ENCODE measurements at regions not wholly inside any gene's neighbourhood (a gene's known extent, or its start where the extent isn't known, plus 50 kb on each side); places are given as distances from the start of the nearest gene placed in this dataset.

GRCh38 chr9:87148331-87149104 lies 201.2 kb upstream of the GAS1 start:
- no peaks in the 10 kb centered on the region for H3K36me3 ChIP-seq
- DNase-seq (ENCODE audit: extremely low spot score) = peak; percentile 96
- peaks cover 9 to 21% (median 17%) of the 10 kb centered on the region in 4 donors for H3K4me1 ChIP-seq
- 14% methylated on average over 27 of the region's 49 CpGs for WGBS
- TF ChIP-seq EP300 (IDR thresholded peaks at IDR 0.05) (no peak), CTCF (IDR thresholded peaks at IDR 0.05) (peak in 2 of 3 experiments; percentile 23 to 34), POLR2AphosphoS5 (IDR thresholded peaks at IDR 0.05) (peak; percentile 55 to 70)
- peak overlapping the region; percentile 83 to 90 (median 88) for H3K27ac ChIP-seq (replicated peaks in 1 of 4)
- intact Hi-C loops (cut with DNase I) = no loop called here
- peak overlapping the region; percentile 47 to 59 (median 52) for H3K4me3 ChIP-seq
- no peaks in the 10 kb centered on the region for H3K9me3 ChIP-seq
- H3K27me3 ChIP-seq = no peaks in the 10 kb centered on the region

GRCh38 chr9:87149799-87150198 lies 202.5 kb upstream of the GAS1 start:
- intact Hi-C loops (cut with DNase I) = no loop called here
- 75% methylated on average over 4 of the region's 4 CpGs for WGBS
- no peak for DNase-seq (ENCODE audit: extremely low spot score)
- no peak for TF ChIP-seq POLR2AphosphoS5 (IDR thresholded peaks at IDR 0.05)
- TF ChIP-seq POLR2A (IDR thresholded peaks at IDR 0.05; ENCODE audit: low read depth) = no peak
- no peak for TF ChIP-seq CTCF (IDR thresholded peaks at IDR 0.05)
- no peak for TF ChIP-seq EP300 (IDR thresholded peaks at IDR 0.05)
- no peak overlapping the region for H3K4me3 ChIP-seq
- peaks cover 9 to 21% (median 17%) of the 10 kb centered on the region in 4 donors for H3K4me1 ChIP-seq
- H3K27ac ChIP-seq (replicated peaks in 1 of 4) = peak overlapping the region in 1 of 4 donors; percentile 90
- H3K27me3 ChIP-seq = no peaks in the 10 kb centered on the region
- no peaks in the 10 kb centered on the region for H3K9me3 ChIP-seq
- H3K36me3 ChIP-seq = no peaks in the 10 kb centered on the region

GRCh38 chr9:87152256-87152655 lies 204.9 kb upstream of the GAS1 start:
- Histone ChIP-seq H3K36me3 (no peaks in the 10 kb centered on the region), H3K4me1 (peaks cover 9 to 21% (median 17%) of the 10 kb centered on the region in 4 donors), H3K27ac (replicated peaks in 1 of 4) (no peak overlapping the region), H3K27me3 (no peaks in the 10 kb centered on the region), H3K9me3 (no peaks in the 10 kb centered on the region), H3K4me3 (no peak overlapping the region)
- 74% methylated on average over 8 of the region's 8 CpGs for WGBS
- intact Hi-C loops (cut with DNase I) = no loop called here
- no peak for DNase-seq (ENCODE audit: extremely low spot score)
- TF ChIP-seq POLR2A (IDR thresholded peaks at IDR 0.05; ENCODE audit: low read depth) (no peak), CTCF (IDR thresholded peaks at IDR 0.05) (no peak), POLR2AphosphoS5 (IDR thresholded peaks at IDR 0.05) (no peak), EP300 (IDR thresholded peaks at IDR 0.05) (no peak)

- DNase-seq (ENCODE audit: extremely low spot score) = no peak
- intact Hi-C loops (cut with DNase I) = no loop called here
- Histone ChIP-seq H3K36me3 (no peaks in the 10 kb centered on the region), H3K27me3 (no peaks in the 10 kb centered on the region), H3K4me1 (peaks cover 6 to 12% (median 10%) of the 10 kb centered on the region in 4 donors), H3K4me3 (no peak overlapping the region), H3K9me3 (no peaks in the 10 kb centered on the region), H3K27ac (replicated peaks in 1 of 4) (no peak overlapping the region)
- WGBS = 97% methylated on average over 2 of the region's 2 CpGs
- TF ChIP-seq EP300 (IDR thresholded peaks at IDR 0.05) (no peak), CTCF (IDR thresholded peaks at IDR 0.05) (no peak), POLR2A (IDR thresholded peaks at IDR 0.05; ENCODE audit: low read depth) (no peak), POLR2AphosphoS5 (IDR thresholded peaks at IDR 0.05) (no peak)
These were observed 208.9 kb upstream of the GAS1 start for GRCh38 chr9:87156247-87156646.

Data from esophagus muscularis mucosa (tissue), 4 donors.